GM19239 (cell line): ENCODE measurements at regions not wholly inside any gene's neighbourhood (a gene's known extent, or its start where the extent isn't known, plus 50 kb on each side); places are given as distances from the start of the nearest gene placed in this dataset.

ENCODE experiments used
- DNase-seq: peaks from one replicate; pipeline ENCODE4 v3.0.0; 2011; ENCODE audit warnings: low spot score; ENCODE audit not compliant: insufficient read length
- FAIRE-seq: peaks from 2 replicates; lab custom pipeline; 2011; peaks lifted over from hg19 to GRCh38; lab: Jason Lieb, UNC

GRCh38 chr11:81932303-81932702 is 801.4 kb downstream of the FAM181B start:
- no peak for FAIRE-seq
- no peak for DNase-seq

DNA sequence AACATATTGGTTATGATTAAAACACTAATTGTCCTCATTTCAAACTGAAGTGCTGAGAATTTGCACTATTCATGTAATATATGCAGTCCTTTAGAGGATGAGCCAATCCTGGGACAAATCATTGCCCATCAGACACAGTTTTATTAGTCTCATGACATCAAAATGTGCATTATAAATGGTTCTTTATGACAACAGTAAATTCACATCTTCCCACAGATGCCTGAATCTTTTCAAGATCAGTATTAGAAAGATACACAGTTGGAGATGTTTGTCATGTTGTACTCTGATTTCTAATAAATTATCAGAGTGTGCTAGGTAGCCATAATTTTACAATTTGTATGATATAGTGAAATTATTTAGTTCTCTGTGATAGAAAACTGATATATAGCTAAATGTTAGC is 813.5 kb downstream of the FAM181B start:
- DNase-seq (no peak), FAIRE-seq (no peak)

DNA sequence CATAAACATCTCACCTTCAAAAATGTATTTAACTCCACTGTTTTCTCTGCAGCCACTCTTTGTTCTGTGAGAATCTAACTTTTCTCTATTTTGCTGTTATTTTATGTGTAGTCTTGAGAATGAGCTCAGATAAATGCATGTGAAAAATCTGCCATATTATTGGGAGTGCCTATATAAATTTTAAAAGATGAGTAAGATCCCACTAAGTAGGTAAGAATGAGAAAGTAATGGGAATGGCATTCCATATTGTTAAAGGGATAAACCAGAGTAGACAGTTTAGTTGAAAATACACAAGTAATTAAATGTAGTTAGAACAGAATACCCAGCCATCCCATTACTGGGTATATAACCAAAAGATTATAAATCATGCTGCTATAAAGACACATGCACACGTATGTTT is 817.2 kb downstream of the FAM181B start:
- FAIRE-seq (no peak), DNase-seq (no peak)

DNA sequence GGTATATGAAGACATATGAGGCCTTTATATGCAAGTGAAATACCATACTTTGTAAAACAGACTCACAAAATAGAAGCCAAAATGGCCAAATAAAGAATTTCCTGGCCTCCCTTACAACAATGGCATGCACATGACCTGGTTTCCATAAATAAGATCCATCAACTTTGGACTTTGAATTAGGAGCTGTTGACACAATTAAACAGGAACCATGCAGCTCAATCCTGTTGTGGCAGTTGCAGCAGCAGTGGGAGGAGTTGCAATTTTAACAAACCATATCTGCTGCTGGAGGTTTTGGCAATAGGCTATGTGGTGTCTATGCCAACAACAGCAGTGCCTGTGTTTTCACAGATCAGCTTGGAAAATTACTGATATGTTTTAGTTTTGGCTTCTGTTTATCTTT is 818.6 kb downstream of the FAM181B start:
- DNase-seq, result no peak
- FAIRE-seq, result no peak

DNA sequence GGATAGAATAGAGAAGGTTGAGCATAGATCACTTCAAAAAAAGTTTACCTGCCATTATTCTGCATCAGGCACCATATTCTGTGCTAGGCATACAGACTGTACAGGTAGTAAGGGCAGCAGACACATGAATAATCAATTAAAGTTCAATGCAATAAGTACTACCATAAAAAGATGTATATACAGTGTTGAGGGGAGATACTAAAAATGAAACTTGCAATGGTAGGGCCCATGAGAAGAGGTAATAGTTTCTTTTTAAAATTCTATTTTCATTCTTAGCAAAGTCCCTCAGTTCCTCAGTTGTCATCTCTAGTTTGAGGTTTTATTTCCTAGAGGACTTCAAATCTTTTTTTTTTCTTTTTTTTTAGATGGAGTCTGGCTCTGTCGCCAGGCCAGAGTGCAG is 819.9 kb downstream of the FAM181B start:
- DNase-seq, result no peak
- FAIRE-seq, result no peak

DNA sequence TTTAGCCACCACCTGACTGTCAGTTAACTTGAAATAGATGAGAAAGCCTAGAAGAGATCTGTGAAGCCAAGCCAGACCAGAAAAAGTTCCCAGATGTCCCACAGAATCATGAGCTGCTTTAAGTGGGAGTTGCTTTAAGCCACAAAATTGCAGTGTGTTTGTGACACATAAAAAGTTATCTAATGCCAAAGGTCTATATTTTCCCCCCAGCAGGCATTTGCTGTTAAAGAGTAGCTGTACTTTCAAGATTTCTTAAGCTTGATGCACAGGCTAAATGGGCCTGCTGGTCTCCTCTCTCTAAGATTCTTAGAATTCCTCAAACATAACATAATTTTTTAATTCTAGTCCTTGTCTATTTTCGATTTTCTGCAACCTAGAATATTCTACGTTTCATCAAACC is 825.7 kb downstream of the FAM181B start:
- no peak for DNase-seq

DNA sequence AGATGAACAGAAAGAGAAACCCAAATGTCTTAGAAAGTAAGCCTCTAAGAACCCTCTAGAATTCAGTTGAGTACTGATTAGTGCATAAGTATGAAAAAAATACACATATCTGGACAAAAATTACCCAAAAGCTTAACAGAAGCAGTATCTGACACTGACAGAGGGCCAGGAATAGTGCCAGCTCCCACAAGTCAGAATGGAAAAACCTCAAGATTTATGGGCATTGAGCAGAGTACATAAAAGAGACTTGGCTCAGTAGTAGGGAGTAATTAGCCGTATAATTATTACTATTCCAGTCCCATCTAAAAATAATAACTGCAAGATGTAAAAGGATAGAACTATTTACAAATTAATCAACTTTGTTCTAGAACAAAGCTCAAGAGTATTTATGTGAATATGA is 834.5 kb downstream of the FAM181B start:
- FAIRE-seq (no peak), DNase-seq (no peak)

More for the DNA sequence above, 825.7 kb downstream of the FAM181B start:
- no peak for FAIRE-seq

DNA sequence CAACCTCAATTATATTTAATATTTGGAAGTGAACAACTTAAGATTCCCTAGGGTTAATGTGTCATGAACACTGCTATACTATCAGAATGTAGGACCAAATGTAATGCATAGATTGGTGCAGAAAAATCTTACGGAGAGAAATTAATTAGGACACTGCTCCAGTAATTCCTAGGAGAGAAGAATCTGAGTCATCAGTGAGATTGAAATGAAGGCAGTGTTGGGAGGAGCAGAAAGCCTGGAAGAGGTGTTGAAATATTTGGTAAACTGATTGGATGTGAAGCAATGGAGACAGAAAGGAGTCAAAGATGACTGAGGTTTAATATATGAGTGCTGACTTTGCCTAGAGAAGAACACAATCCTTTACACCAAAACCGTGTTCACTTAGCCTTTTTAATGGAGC is 836.0 kb downstream of the FAM181B start:
- DNase-seq, result no peak
- FAIRE-seq, result no peak

- FAIRE-seq (no peak), DNase-seq (no peak)
These were observed 838.4 kb downstream of the FAM181B start for GRCh38 chr11:81895258-81895657.

DNA sequence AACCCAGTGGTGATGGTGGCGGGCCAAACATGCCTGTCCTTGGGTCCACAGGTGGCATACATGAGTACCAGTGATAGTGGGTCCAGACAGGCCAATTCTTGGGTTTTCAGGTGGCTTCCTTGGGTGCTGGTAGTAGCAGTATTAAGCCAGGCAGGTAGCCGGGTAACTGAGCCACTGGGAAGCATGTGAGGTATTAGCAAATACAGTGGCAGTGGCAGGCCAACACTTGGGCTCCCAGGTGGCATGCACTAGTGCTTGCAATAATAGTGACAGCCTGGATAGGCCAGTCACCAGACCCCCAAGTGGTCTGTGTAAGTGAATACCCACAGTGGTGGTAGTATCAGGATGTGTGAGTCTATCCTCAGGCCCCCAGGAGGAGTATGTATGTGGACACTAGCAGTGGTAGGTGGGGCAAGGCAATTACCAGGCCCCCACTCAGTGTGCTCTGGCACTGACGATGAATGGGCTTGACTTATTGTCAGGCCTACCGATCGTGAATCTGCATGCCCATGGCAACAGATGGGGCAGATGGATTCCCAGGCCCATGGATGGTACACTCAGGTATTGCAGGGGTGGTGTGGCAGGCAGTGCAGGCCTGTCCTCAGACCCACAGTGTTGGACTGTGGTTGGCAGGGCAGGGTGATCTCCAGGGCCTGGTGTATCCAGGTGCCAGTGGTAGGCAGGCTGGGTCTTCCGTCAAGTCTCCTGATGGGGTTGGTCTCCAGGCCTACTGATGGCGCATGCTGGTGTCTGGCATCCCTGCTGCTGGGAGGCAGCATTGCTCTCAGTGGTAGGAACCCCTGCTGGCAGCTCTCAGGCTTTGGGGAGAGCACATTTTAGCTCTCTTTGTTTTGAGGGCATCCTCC is 840.7 kb downstream of the FAM181B start:
- DNase-seq (no peak), FAIRE-seq (no peak)

GRCh38 chr11:81888391-81888790 is 845.3 kb downstream of the FAM181B start:
- FAIRE-seq, result no peak

DNA sequence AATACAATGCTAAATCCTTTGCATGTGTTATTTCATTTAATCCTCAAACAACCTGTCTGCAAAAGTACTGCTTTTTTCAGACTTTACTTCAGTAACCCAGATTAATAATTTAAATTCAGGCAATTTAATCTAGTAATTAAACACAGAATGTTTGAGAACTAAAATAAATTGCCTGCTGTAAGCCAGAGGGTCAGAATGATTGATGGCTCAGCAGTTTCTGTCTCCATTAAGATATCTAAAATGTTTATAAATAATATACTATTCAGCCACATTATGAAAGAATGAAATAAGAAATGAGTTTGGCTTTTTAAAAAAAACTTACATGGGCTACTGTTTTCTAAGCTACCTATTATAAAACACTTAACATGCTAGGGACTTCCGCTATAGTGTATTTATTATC is 846.0 kb downstream of the FAM181B start:
- no peak for FAIRE-seq
- no peak for DNase-seq

More at GRCh38 chr11:81888391-81888790, 845.3 kb downstream of the FAM181B start:
- DNase-seq, result no peak

GRCh38 chr11:81886406-81887075 is 847.1 kb downstream of the FAM181B start:
- DNase-seq, result no peak
- no peak for FAIRE-seq

DNA sequence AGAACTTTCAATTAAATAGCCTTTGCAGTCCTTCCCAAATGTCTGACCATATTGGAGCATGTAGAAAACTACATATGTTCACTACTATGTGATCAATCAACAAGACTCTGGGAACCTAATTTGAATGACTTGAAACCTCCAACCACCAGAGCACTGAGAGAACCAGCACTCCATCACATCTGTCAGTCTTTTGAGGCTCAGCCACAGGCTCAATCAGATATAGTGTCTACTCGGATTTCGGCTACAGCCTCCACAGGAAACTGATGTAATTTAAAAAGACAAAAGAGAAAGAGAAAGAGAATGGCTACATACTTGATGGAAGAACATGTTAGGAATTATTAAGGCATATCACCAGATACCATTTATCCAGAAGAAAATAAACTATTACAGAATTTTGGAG is 859.0 kb downstream of the FAM181B start:
- FAIRE-seq (peak; percentile 81), DNase-seq (no peak)

- DNase-seq (no peak), FAIRE-seq (no peak)
These were observed 862.8 kb downstream of the FAM181B start for GRCh38 chr11:81870815-81871214.

GRCh38 chr11:81870066-81870412 is 863.6 kb downstream of the FAM181B start:
- FAIRE-seq (no peak), DNase-seq (no peak)

GRCh38 chr11:81869351-81870065 is 864.2 kb downstream of the FAM181B start:
- FAIRE-seq, result peak; percentile 99

DNA sequence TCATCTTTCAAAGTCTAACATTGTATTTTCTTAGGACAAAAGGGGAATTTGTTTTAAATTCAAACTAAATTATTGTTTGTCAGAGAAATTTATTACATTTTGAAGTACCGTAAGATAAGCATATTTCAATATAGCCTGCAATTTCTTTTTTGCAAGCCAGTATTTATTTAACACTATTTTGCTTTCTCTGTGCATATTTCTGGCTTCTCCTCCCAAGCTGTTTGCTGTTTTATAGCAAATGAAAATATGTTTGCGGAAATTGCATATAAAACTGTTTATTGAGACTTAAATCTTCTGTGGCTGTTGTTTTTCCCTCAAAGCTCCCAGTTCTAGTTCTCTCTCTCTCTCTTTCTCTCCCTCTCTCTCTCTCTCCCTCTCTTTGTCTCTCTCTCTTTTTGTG is 866.8 kb downstream of the FAM181B start:
- DNase-seq (no peak), FAIRE-seq (no peak)

More at GRCh38 chr11:81869351-81870065, 864.2 kb downstream of the FAM181B start:
- peak; percentile 17 for DNase-seq

DNA sequence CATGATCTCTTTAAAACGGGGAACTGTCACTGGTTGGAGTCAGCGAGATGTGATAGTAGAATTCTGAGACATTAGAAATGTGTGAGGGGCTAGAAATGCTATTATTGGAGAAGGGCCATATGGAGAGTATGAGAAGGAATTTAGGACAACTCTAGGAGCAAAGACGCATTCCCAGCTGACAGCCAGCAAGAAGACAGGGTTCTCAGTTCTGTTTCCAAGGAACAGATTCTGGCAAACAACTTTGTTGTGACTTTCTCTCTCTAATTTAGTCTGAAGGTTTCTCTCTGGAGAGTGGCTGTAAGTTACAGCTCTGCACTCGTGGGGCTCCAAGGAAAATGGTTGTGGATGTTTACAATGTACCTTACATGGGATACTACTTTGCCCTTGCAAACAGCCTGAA is 876.3 kb downstream of the FAM181B start:
- FAIRE-seq (no peak), DNase-seq (no peak)

GRCh38 chr11:81853791-81854190 is 879.9 kb downstream of the FAM181B start:
- DNase-seq (no peak), FAIRE-seq (no peak)

DNA sequence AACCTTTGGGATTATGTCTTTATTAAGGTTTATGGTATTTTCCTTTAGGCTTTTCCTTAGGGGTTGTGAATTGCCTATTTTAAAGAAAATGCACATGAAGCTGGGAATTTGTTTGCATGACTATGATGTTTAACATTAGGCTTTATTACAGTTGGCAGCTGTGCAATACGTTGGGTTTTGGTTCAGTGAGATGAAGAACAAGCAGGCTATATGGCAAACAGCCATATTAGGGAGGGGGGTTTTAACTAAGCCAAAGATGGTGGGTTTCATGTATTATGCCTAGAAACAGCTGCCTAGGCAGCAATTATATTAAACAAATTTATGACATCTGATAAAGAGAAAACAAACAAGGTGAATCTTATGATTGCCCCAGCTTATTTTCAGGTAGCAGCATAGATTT is 880.8 kb downstream of the FAM181B start:
- FAIRE-seq, result no peak
- DNase-seq, result no peak
